GM19468 (cell line): ENCODE measurements at regions not wholly inside any gene's neighbourhood (a gene's known extent, or its start where the extent isn't known, plus 50 kb on each side); places are given as distances from the start of the nearest gene placed in this dataset.

Source experiments
- ATAC-seq: cut with Tn5 transposase; IDR thresholded peaks from one replicate; pipeline ENCODE4 v1.9.1; 2021; ENCODE audit warnings: mild to moderate bottlenecking, moderate library complexity, moderate number of reproducible peaks; ENCODE audit not compliant: unreplicated experiment; ENCODE audit errors: extremely low read depth

DNA sequence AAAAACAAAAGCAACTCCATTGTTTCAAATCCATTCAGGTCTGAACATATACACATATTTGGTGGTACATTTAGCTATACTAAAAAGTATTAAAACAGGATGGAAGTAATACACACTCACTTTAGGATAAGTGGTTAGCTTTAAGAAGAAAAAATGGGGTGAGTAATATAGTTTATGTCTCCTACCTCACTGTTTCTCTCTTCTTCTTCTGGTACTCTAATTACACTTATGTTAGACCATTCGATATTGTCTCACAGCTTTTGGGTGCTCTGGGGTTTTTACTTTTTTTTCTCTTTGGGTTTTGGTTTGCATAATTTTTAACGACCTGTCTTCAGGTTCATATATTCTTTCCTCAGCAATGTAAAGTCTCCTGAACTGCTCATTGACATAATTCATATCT is 75.4 kb upstream of the AKAP13 start:
- no peak for ATAC-seq

DNA sequence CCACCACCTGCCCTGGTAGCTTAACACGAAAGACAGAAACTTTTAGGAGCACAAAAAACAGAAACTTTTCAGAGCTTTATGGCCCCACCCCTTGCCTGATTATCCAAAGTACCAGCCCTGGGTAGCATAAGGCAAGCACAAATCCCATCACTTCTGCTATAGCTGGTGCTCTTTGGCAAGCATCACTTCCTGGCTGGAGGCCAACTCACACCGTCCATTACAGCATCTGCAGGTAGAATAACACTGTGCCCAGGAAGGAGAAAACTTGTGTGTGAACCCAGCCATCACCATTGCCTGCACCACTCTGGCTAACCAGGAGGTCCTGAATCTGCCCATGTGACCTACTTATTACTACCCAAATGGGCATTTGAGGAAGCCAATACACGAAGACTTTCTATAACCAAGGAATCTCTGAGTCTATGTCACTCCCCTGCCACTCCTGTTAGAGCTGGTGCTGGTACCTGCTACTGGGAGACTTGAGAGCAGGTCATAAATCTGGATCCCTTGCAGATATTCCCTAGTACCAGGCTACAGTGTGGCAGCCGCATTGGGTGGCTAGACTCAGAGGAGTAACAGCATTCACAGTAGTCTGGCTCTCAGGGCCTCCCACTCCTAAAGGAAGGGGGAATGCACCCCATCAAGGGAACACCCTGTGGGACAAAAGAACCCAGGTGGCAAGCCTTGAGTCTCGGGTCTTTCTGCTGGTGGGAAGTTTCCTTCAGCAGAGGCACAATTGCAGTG is 73.3 kb upstream of the AKAP13 start:
- no peak for ATAC-seq

DNA sequence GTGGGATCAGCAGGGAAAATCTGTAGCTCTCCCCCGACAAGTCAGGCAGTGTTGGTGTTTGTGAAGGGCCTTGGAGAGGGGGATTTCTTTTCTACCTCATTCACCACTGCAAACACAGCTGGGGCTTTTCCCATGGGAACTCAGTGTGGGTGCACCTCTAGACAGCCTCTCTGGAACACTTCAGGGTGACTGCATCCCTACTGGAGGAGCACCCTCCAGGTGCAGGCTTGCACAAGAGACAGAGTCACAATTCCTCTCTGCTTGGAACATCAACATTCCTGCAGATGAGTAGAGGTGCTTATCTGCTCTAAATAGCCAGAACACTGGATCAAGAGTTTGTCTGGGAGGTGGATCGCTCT is 72.7 kb upstream of the AKAP13 start:
- ATAC-seq, result no peak

DNA sequence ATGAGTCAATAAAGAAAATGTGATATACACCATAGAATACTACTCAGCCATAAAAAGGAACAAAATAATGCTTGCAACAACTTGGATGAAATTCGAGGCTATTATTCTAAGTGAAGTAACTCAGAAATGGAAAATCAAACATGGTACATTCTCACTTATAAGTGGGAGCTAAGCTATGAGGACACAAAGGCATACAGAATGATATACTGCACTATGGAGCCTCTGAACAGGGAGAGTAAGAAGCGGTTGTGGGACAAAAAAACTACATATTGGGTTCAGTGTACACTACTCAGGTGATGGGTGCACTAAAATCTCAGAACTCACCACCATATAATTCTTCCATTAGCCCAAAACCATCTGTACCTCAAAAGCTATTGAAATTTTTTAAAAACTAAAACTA is 68.8 kb upstream of the AKAP13 start:
- ATAC-seq, result no peak

DNA sequence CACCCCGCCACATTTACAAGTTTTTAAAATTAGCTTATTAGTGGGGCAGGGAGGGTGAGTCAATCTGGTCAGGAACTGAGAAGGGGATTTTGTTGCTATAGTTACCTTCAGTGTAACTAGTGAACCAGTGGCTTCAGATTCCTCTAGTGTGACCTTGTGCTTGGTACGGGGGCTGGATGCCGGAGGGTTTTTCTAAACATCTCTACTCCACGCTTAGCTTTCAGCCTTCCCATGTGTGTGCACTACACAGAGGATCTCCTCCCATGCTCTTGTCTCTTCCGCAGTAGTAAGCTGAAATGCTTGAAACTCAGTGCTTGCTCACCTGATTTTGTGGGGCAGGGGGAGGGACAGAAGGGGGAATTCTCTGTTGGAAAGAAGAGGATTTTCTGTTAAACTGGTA is 67.9 kb upstream of the AKAP13 start:
- ATAC-seq, result peak; percentile 82

DNA sequence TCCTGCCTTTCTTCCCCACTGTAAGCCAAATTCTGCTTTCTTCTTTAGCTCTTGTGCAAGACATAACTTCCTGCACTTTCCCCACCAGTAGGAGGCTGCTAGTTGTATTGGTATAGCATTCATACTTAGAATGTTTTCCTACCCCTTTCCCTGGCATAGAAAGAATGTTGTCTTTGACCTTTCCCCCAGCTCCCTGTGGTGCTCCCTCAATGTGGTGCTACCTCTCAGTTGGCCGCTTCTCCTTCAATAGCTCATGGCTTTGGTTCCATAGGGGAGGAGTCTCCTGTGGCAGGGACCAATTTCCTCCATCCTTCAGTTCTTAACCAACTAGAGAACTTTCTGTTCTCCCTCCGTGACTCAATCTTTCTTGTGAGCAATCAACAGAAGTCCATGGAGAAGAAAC is 67.5 kb upstream of the AKAP13 start:
- no peak for ATAC-seq

DNA sequence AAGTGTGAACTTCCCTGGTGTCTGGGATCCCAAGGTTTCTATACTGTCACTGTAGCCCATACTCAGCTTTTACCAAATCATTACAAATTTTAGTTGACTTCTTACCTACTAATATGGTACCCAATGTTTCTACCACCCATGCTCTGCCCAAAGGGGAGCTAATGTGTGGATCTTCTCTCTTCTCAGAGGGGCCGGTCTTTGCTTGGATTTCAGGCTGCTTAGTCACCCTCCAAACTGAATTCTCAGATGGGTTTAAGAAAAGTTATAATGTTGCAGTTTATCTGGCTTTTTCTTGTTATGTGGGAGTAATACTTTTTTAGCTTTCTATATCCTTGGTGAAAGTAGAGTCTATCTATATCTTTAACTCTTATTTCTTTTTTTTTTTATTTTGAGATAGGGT is 67.1 kb upstream of the AKAP13 start:
- no peak for ATAC-seq

DNA sequence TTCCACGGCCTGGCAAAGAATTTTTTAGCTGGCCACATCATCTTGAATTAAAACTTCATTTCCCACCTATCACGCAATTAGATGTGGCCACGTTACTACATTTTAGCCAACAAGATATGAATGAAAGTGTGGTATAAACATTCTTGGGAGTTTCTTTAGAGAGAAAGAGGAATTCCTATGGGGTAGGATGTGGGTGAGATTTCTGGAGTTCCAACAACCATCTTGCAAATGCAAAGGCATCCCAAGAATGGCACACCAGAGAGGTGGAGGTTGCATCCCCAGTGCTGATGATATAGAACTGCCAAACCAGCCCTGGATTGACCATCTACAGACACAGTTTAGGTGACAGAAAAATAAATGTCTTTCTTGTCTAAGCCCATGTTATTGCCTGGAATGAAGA is 66.3 kb upstream of the AKAP13 start:
- ATAC-seq, result no peak

DNA sequence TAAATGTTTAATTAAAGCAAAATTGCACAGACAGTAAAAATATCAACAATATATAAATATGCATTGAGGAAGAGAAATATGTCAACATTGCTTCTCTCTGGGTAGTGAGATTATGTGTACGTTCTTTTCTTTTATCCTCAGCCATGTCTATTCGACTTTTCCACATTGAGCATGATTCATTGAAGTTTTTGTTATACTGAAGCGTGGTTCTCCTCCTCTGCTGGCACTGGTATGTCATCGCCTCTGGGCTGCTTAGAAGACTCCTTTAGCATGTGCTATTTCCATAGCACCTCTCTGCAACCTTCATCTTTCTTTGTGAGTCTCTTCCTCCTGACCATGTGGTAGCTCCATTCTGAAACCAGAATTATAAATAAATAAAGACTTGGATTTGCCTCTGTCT is 65.8 kb upstream of the AKAP13 start:
- no peak for ATAC-seq

DNA sequence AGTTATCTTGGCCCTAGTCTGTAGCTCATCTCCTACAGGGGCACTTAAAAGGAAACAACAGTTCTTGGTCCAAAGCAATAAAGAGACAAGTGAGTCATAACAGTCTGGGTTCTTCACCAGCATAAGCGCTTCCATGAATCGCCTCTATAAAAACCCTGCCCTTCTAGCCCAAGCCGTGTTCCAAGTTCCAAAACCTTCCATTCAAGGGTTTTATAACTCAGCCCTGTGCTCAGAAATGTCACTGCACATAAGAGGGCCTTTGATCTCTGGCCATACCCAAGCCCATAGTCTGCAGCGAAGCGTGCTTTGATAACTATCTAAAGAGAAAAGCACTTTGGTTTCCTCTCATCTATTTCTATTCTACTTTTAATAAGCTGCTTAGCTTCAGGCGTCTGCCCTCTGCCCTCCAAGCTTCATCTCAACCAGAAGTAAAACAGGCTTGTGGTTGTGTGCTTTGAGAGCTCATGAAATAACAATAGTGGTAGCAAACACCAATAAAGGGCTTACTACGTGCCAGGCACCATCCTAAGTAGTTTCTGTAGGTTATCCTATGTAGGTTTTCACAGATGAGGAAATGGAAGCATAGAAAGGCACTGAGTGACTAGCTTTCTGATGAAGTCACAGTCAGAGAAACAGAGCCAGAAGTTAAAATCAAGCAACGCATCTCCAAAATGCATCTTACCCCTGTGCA is 64.0 kb upstream of the AKAP13 start:
- no peak for ATAC-seq

DNA sequence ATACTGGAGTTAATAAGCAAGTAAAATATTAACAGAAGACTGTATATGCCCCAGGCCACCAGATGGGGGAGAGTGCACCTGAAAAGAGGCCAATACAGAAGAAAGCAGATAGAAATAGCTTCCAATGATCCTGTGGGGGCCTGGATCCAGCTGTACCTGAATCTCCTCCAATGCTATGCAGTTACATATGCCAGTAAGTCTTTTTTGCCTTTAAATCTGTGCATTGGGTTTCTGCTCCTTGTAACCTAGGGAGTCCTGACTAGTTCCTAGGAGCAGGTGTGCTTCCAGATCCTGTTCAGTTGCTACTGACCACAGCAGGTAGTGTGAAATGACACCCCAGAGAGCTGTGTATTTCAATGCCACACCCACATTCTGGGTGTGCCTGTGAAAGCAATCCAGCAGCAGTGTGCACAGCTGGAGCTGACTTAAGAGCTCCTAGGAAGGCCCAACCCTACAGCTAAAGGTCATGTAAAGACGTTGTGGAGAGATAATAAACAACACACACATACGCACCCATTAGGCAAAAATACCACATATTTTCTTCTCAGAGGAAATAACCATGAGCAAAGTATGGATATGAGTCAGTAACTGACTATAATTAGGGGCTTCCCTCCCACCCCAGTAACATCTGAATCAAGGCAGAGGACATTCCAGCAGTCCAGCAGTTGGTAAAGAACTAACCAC is 62.2 kb upstream of the AKAP13 start:
- peak; percentile 62 for ATAC-seq

DNA sequence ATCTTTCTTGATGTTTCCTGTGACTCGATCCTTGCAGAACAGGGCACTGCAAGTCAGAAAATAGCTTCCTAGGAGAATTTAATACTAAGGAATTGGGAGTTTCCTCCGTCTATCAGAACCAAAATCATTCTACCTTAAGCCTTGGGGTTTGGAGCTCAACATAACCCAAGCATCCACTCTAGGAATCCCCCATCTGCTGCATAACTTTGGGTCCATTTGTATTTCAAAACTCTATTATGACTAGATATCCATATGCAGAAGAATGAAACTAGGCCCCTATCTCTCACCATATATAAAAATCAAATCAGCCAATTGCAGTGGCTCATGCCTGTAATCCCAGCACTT is 61.7 kb upstream of the AKAP13 start:
- no peak for ATAC-seq

DNA sequence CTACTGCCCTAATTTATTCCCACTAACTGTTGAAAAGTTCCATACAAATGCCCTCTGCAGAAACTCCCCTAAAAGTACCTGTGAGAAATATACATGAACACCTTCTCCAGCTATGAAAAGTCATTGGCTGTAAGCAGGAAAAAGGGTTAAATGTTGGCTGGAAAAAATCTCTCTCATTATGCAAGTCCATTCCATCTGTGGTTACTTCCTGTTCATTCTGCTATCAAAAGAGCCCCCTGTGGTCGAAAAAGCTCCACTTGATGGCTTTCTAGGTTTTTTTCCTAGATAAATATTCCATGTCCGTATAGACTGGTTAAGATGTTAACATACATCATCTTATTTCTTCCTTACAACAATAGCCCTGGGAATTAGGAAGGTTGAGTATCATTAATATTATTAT is 56.2 kb upstream of the AKAP13 start:
- no peak for ATAC-seq

DNA sequence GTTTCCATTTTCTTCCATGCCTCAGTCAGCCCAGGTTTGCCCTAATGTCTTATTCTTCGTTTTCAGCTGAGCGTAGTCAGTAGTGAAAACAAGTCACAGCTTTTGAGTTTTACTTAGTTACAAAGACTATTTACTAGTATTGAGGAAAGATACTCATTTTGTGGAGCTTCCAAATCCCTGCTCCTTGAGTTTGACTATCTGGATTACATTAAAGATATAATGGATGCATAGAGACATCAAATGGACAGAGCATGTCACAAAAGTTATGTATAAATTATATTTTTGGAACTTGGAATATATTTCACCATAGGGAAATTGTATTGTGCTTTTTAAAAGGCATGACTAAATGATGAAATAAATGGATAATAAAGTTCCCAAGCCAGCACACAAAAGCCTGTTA is 54.6 kb upstream of the AKAP13 start:
- no peak for ATAC-seq

DNA sequence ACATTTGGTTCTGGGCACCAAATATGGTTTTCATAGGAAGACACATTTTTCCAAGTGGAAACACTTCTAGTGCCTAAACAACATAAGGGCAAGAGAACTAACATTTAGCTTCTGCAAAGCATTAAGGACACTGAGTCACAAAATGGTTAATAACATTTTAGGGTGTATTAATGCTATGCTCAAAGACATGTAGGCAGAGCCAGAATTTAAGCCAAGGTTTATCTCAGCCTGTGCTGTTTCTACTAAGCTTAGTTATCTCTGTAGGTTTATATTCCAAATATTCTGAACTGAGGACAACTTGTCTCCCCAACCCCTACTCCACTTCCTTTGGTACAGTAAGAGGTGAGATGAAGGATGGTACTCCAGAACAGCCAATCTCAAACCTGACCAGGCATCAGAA is 54.1 kb upstream of the AKAP13 start:
- ATAC-seq, result no peak

DNA sequence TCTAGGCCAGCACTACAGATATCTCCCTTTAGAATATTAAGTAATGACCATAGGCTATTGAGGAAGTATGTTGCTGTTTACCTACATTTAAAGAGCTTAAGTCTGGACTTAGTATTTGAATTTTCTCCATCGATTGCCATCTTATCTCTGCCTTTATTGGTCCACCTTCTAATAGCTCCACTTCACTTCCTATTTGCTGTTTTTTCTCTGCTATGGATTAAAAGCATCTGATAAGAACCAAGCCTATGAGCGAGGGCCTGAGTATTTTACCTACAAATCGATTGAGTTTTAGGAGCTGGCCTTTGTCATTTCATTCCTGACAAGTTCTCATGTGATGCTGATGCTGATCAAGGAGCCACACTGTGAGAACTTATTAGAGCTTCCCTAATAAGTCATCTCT is 52.6 kb upstream of the AKAP13 start:
- ATAC-seq, result no peak

DNA sequence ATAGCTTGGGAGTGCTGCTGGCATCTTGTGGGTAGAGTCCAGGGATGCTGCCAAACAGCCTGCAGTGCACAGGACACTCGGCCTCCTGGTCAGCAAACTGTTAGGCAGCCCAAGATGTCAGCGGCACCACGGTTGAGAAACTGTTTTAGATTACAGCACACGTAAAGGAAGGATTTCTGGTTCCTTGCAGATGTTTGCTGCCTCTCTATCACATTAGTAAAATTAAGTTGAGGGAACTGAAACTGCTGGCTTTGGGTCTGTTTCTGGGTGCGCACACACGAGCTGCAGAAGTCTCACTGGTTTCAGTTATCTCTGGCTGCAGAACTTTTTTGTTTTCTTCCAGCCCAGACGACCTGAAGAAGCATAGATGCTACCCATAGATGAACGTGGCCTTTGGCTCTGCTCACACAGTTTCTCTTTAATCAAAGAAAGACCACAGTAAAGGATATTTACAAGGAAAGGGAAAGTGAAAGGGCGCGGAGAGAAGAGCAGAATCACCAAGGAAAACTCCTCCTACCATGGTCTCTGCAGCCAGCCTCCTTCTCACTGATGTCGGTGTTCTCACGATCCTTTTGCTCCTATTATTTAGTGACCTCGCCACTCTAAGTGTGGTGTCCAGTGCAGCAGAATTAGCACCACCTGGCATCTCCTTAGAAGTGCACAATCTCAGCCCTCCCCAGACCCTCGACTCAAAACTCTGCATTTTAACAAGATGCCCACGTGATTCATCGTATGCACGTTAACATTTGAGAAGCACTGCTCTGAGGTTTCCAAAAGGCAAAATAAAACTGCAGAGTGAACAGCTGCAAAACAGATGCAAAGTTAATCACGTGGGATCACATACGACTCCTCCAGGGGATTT is 50.6 kb upstream of the AKAP13 start:
- peak; percentile 40 for ATAC-seq
